Right atrium auricular region (tissue), 2 donors: ENCODE measurements at regions not wholly inside any gene's neighbourhood (a gene's known extent, or its start where the extent isn't known, plus 50 kb on each side); places are given as distances from the start of the nearest gene placed in this dataset.

ENCODE experiments used
- DNase-seq: peaks from one replicate; pipeline ENCODE4 v3.0.0-alpha.2; 2019; ENCODE audit warnings: low spot score
- H3K27ac ChIP-seq, 2 donors: fragments of 200-600 bp; sonication (generic); 1 replicate in 1 of 2; 2 replicates in 1 of 2; pipeline ENCODE4 v1.5.1; 2016 to 2019
- H3K27me3 ChIP-seq, 2 donors: fragments of 200-600 bp; sonication (generic); one replicate each; pipeline versions ENCODE4 v1.5.1 to v1.6.0; 2017 to 2019
- H3K36me3 ChIP-seq: fragments of 200-600 bp; sonication (generic); one replicate; pipeline ENCODE4 v1.5.1; 2016
- H3K4me1 ChIP-seq, 2 donors: fragments of 200-600 bp; sonication (generic); one replicate each; pipeline versions ENCODE4 v1.5.1 to v1.6.0; 2017 to 2019
- H3K4me3 ChIP-seq, 2 donors: fragments of 200-600 bp; sonication (generic); 1 replicate in 1 of 2; 2 replicates in 1 of 2; pipeline ENCODE4 v1.5.1; 2017 to 2019; ENCODE audit warnings: mild to moderate bottlenecking in 1 of 2, moderate library complexity in 1 of 2
- H3K9me3 ChIP-seq, 2 donors: fragments of 200-600 bp; sonication (generic); one replicate each; pipeline ENCODE4 v1.5.1; 2019
- TF ChIP-seq, protein P1 (sequence below), 2 donors: fragments of 200-600 bp; sonication (generic); IDR thresholded peaks; one replicate each; pipeline ENCODE4 v1.5.1; 2019; ENCODE audit warnings: antibody characterized with exemption in 2 of 2

DNA sequence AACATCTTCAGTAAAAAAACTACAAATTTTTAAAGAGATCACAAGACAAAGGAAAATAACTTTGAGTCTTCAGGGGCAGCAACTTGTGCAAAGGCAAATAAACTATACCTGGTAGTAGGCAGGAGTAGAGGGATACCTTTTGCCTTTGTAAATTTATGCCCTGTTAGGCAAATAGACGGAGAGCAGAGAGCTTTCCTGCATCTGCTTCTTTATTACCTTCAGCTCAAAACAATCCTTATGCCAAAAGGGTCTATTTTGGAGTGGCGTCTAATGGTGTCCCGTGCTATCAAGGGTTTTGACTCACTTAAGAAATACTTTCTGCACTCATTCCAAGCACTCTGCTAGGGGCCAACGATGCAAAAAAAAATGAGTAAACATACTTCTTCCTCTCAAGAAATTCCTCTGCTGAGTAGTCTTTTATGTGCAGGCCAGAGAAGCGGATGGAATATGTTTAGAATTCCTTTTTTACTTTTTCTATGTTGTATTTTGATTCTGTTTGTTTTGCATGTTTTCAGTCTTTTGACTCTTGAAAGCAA lies 131.9 kb downstream of the ANXA5 start:
- DNase-seq, result no peak
- Histone ChIP-seq H3K4me1 (no peaks in the 10 kb centered on the region), H3K36me3 (no peaks in the 10 kb centered on the region), H3K27me3 (no peaks in the 10 kb centered on the region), H3K9me3 (no peaks in the 10 kb centered on the region), H3K4me3 (no peak overlapping the region), H3K27ac (no peak overlapping the region)
- TF ChIP-seq, protein P1, sequence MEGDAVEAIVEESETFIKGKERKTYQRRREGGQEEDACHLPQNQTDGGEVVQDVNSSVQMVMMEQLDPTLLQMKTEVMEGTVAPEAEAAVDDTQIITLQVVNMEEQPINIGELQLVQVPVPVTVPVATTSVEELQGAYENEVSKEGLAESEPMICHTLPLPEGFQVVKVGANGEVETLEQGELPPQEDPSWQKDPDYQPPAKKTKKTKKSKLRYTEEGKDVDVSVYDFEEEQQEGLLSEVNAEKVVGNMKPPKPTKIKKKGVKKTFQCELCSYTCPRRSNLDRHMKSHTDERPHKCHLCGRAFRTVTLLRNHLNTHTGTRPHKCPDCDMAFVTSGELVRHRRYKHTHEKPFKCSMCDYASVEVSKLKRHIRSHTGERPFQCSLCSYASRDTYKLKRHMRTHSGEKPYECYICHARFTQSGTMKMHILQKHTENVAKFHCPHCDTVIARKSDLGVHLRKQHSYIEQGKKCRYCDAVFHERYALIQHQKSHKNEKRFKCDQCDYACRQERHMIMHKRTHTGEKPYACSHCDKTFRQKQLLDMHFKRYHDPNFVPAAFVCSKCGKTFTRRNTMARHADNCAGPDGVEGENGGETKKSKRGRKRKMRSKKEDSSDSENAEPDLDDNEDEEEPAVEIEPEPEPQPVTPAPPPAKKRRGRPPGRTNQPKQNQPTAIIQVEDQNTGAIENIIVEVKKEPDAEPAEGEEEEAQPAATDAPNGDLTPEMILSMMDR (IDR thresholded peaks at IDR 0.05), result no peak

DNA sequence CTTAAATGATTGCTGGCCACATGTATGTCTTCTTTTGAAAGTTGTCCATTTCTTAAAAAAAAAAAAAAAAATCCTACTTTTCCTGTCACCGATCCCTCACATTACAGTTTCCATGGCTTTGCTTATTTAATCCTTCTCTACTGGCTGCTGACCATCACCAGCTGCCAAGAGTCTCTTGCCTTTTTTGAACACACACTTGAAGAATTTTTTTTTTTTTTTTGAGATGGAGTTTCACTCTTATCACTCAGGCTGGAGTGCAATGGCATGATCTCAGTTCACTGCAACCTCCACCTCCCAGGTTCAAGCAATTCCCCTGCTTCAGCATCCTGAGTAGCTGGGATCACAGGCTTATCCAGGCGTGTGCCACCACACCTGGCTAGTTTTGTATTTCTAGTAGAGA lies 134.0 kb downstream of the ANXA5 start:
- no peak overlapping the region for H3K27ac ChIP-seq
- TF ChIP-seq, protein P1 (IDR thresholded peaks at IDR 0.05), result no peak
- no peaks in the 10 kb centered on the region for H3K36me3 ChIP-seq
- no peaks in the 10 kb centered on the region for H3K9me3 ChIP-seq
- H3K4me1 ChIP-seq, result no peaks in the 10 kb centered on the region
- no peak for DNase-seq
- H3K27me3 ChIP-seq, result no peaks in the 10 kb centered on the region
- no peak overlapping the region for H3K4me3 ChIP-seq

DNA sequence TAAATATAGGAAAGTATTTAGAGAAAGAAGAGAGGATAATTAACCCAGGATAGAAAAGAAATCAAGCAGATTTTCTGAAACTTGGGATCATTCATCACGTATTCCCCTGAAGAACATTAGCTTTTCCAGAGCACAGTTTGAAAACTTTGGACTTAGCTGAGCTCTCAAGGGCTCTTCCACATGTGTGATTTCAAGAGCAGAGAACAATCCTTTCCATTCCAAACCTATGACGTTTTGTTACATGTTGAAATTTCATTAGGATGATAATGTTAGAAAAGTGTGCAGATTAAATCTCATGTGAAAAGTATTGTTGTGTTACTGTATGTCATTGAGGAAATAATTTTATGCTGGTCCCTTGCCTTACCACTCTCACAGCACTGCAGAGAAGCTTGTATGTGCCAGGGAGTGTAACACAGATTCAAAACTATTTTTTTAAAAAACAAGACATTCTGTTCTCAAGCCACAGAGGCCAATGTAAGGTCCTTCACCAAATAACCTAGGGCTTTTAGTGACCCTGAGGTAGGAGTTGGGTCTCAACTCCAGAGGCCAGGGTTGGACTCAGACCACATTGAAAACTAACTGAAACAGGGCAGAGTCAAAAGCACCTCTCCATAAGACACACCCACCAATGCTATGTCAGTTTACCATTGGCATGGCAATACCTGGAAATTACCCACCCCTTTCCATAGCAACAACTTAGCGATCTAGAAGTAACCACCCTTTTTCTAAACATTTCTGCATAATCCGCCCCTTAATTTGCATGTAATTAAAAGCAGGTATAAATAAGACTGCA lies 141.3 kb downstream of the ANXA5 start:
- Histone ChIP-seq H3K4me3 (no peak overlapping the region), H3K36me3 (no peaks in the 10 kb centered on the region), H3K27me3 (no peaks in the 10 kb centered on the region), H3K4me1 (peaks cover 0 to 13% of the 10 kb centered on the region in 2 donors), H3K9me3 (no peaks in the 10 kb centered on the region), H3K27ac (peak overlapping the region in 1 of 2 donors; percentile 18)
- DNase-seq, result no peak
- TF ChIP-seq, protein P1 (IDR thresholded peaks at IDR 0.05), result no peak

DNA sequence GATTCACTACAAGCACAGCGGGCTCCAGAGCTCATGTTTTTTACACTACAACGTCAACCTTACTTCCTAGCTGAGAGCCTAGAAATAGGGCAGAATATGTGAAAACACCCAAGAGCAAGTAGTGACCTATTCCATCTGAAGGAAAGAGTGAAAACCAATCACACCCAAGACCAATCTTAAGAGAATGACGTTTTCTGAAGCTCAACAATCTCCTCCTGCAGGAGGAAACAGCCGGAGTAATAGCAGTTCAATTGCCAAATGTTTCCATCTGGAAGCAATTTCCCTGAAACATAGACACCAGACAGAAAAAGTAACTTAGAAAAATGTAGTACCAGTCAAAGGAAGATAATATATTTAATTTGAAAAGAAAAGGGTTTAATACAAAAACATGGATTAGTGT lies 142.4 kb downstream of the ANXA5 start:
- H3K4me3 ChIP-seq, result no peak overlapping the region
- H3K27me3 ChIP-seq, result no peaks in the 10 kb centered on the region
- peaks cover 0 to 13% of the 10 kb centered on the region in 2 donors for H3K4me1 ChIP-seq
- TF ChIP-seq, protein P1 (IDR thresholded peaks at IDR 0.05), result no peak
- H3K9me3 ChIP-seq, result no peaks in the 10 kb centered on the region
- H3K36me3 ChIP-seq, result no peaks in the 10 kb centered on the region
- no peak for DNase-seq
- H3K27ac ChIP-seq, result no peak overlapping the region

DNA sequence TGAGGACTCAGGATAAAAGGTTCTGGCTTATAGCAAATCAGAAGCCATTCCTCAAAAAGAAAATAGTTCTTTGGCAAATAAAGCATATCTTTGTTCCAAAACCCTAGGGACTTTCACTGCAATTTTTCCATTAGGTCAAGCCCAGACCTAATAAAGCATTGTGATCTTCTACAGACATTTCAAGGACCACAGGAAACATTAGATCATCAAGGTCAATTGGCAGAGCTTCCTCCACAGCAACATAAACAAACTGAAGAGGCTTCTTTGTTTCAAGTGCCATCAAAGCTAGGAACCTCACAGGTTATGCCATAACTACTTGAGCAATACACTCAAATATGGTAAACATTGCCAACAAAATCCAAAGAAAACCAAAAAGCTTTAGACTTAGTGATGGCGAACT lies 144.9 kb downstream of the ANXA5 start:
- no peak for DNase-seq
- no peaks in the 10 kb centered on the region for H3K27me3 ChIP-seq
- H3K4me3 ChIP-seq, result no peak overlapping the region
- H3K36me3 ChIP-seq, result no peaks in the 10 kb centered on the region
- H3K4me1 ChIP-seq, result peaks cover 0 to 13% of the 10 kb centered on the region in 2 donors
- peak overlapping the region in 1 of 2 donors; percentile 38 for H3K27ac ChIP-seq
- TF ChIP-seq, protein P1 (IDR thresholded peaks at IDR 0.05), result no peak
- no peaks in the 10 kb centered on the region for H3K9me3 ChIP-seq
